Skeletal muscle satellite cell (primary cell): ENCODE measurements at regions not wholly inside any gene's neighbourhood (a gene's known extent, or its start where the extent isn't known, plus 50 kb on each side); places are given as distances from the start of the nearest gene placed in this dataset.
"Not testable (repeated sequence)": the region's sequence is repeated elsewhere in the genome, so short reads cannot be mapped to it uniquely, and the experiment has no call there.

Experiments used
- H3K27me3 ChIP-seq: 2 replicates; pipeline ENCODE4 v1.7.0; 2013; ENCODE audit warnings: low read length; ENCODE audit not compliant: control insufficient read depth, insufficient read depth
- H3K36me3 ChIP-seq: 2 replicates; pipeline ENCODE4 v1.7.0; 2013; ENCODE audit warnings: mild to moderate bottlenecking, control low read depth, low read length; ENCODE audit not compliant: insufficient read depth
- H3K4me1 ChIP-seq: 2 replicates; pipeline ENCODE4 v1.7.0; 2013; ENCODE audit warnings: low read length; ENCODE audit not compliant: control insufficient read depth, insufficient read depth
- H3K4me2 ChIP-seq: 2 replicates; pipeline ENCODE4 v1.7.0; 2013; ENCODE audit warnings: mild to moderate bottlenecking, low read length
- H3K4me3 ChIP-seq: 2 replicates; pipeline ENCODE4 v1.7.0; 2013; ENCODE audit warnings: low read length
- H3K9ac ChIP-seq: 2 replicates; pipeline ENCODE4 v1.7.0; 2013; ENCODE audit warnings: mild to moderate bottlenecking, low read depth, low read length, moderate library complexity
- H3K9me3 ChIP-seq: replicated peaks from 2 replicates; pipeline ENCODE4 v1.7.0; 2013; ENCODE audit warnings: mild to moderate bottlenecking, control low read depth, low read length

- Histone ChIP-seq H3K4me2 (no peak overlapping the region), H3K36me3 (no peaks in the 10 kb centered on the region), H3K9me3 (no peaks in the 10 kb centered on the region), H3K27me3 (no peaks in the 10 kb centered on the region), H3K4me3 (no peak overlapping the region), H3K9ac (no peak overlapping the region), H3K4me1 (no peaks in the 10 kb centered on the region)
These were observed 100.1 kb downstream of the EIF4E start for GRCh38 chr4:98828801-98829200.

- no peak overlapping the region for H3K4me3 ChIP-seq
- H3K27me3 ChIP-seq, result no peaks in the 10 kb centered on the region
- no peak overlapping the region for H3K9ac ChIP-seq
- H3K4me1 ChIP-seq, result no peaks in the 10 kb centered on the region
- no peaks in the 10 kb centered on the region for H3K36me3 ChIP-seq
- no peaks in the 10 kb centered on the region for H3K9me3 ChIP-seq
- no peak overlapping the region for H3K4me2 ChIP-seq
These were observed 101.3 kb downstream of the EIF4E start for GRCh38 chr4:98827661-98828060.

GRCh38 chr4:98822144-98822543 lies 106.8 kb downstream of the EIF4E start:
- Histone ChIP-seq H3K27me3 (no peaks in the 10 kb centered on the region), H3K9ac (no peak overlapping the region), H3K4me2 (no peak overlapping the region), H3K9me3 (no peaks in the 10 kb centered on the region), H3K4me3 (no peak overlapping the region), H3K4me1 (no peaks in the 10 kb centered on the region), H3K36me3 (no peaks in the 10 kb centered on the region)

- H3K9me3 ChIP-seq, H3K9ac ChIP-seq, H3K4me3 ChIP-seq, H3K4me1 ChIP-seq, H3K4me2 ChIP-seq, H3K36me3 ChIP-seq, H3K27me3 ChIP-seq: not testable (repeated sequence)
These were observed 110.8 kb downstream of the EIF4E start for GRCh38 chr4:98818116-98818515.

GRCh38 chr4:98816816-98817215 lies 112.1 kb downstream of the EIF4E start:
- Histone ChIP-seq H3K36me3 (no peaks in the 10 kb centered on the region), H3K27me3 (no peaks in the 10 kb centered on the region), H3K9me3 (no peaks in the 10 kb centered on the region), H3K4me3 (no peak overlapping the region), H3K4me2 (no peak overlapping the region), H3K4me1 (no peaks in the 10 kb centered on the region), H3K9ac (no peak overlapping the region)

- no peak overlapping the region for H3K4me3 ChIP-seq
- H3K27me3 ChIP-seq, result no peaks in the 10 kb centered on the region
- H3K36me3 ChIP-seq, result no peaks in the 10 kb centered on the region
- no peak overlapping the region for H3K4me2 ChIP-seq
- no peaks in the 10 kb centered on the region for H3K9me3 ChIP-seq
- H3K4me1 ChIP-seq, result no peaks in the 10 kb centered on the region
- H3K9ac ChIP-seq, result no peak overlapping the region
These were observed 112.5 kb downstream of the EIF4E start for GRCh38 chr4:98816386-98816785.

GRCh38 chr4:98804403-98804802 lies 124.5 kb downstream of the EIF4E start:
- no peak overlapping the region for H3K9ac ChIP-seq
- H3K9me3 ChIP-seq, result no peaks in the 10 kb centered on the region
- H3K36me3 ChIP-seq, result no peaks in the 10 kb centered on the region
- H3K4me1 ChIP-seq, result no peaks in the 10 kb centered on the region
- no peaks in the 10 kb centered on the region for H3K27me3 ChIP-seq
- H3K4me3 ChIP-seq, result no peak overlapping the region
- no peak overlapping the region for H3K4me2 ChIP-seq

- Histone ChIP-seq H3K4me1 (no peaks in the 10 kb centered on the region), H3K9me3 (no peaks in the 10 kb centered on the region), H3K36me3 (no peaks in the 10 kb centered on the region), H3K9ac (no peak overlapping the region), H3K4me3 (no peak overlapping the region), H3K4me2 (no peak overlapping the region), H3K27me3 (no peaks in the 10 kb centered on the region)
These were observed 125.7 kb downstream of the EIF4E start for GRCh38 chr4:98803251-98803650.

- no peak overlapping the region for H3K4me3 ChIP-seq
- H3K27me3 ChIP-seq, result no peaks in the 10 kb centered on the region
These were observed 126.1 kb downstream of the EIF4E start for GRCh38 chr4:98802770-98803198.

GRCh38 chr4:98801259-98801725 lies 127.6 kb downstream of the EIF4E start:
- Histone ChIP-seq H3K9ac (no peak overlapping the region), H3K36me3 (no peaks in the 10 kb centered on the region), H3K27me3 (no peaks in the 10 kb centered on the region), H3K4me3 (no peak overlapping the region), H3K9me3 (no peaks in the 10 kb centered on the region), H3K4me1 (no peaks in the 10 kb centered on the region), H3K4me2 (no peak overlapping the region)

More at GRCh38 chr4:98802770-98803198, 126.1 kb downstream of the EIF4E start:
- Histone ChIP-seq H3K9ac (no peak overlapping the region), H3K36me3 (no peaks in the 10 kb centered on the region), H3K9me3 (no peaks in the 10 kb centered on the region), H3K4me2 (no peak overlapping the region), H3K4me1 (no peaks in the 10 kb centered on the region)

- Histone ChIP-seq H3K27me3 (no peaks in the 10 kb centered on the region), H3K36me3 (no peaks in the 10 kb centered on the region), H3K9ac (no peak overlapping the region), H3K4me2 (no peak overlapping the region), H3K4me1 (no peaks in the 10 kb centered on the region), H3K9me3 (no peaks in the 10 kb centered on the region), H3K4me3 (no peak overlapping the region)
These were observed 131.9 kb downstream of the EIF4E start for GRCh38 chr4:98796991-98797390.

GRCh38 chr4:98794565-98795205 lies 134.2 kb downstream of the EIF4E start:
- no peaks in the 10 kb centered on the region for H3K4me1 ChIP-seq
- H3K27me3 ChIP-seq, result no peaks in the 10 kb centered on the region
- H3K36me3 ChIP-seq, result no peaks in the 10 kb centered on the region
- H3K9ac ChIP-seq, result no peak overlapping the region
- no peaks in the 10 kb centered on the region for H3K9me3 ChIP-seq
- no peak overlapping the region for H3K4me2 ChIP-seq
- no peak overlapping the region for H3K4me3 ChIP-seq
